DMS79 treated with DMSO at 0.1 percent for 48 hours (cell line): ENCODE measurements at regions not wholly inside any gene's neighbourhood (a gene's known extent, or its start where the extent isn't known, plus 50 kb on each side); places are given as distances from the start of the nearest gene placed in this dataset.
A peak's percentile ranks its signal among the peaks of the same experiment; 100 is the strongest.
"Not testable (repeated sequence)": the region's sequence is repeated elsewhere in the genome, so short reads cannot be mapped to it uniquely, and the experiment has no call there.

ENCODE experiments used
- DNase-seq: peaks from one replicate; lab custom pipeline; 2025; lab: John Stamatoyannopoulos, UW

DNA sequence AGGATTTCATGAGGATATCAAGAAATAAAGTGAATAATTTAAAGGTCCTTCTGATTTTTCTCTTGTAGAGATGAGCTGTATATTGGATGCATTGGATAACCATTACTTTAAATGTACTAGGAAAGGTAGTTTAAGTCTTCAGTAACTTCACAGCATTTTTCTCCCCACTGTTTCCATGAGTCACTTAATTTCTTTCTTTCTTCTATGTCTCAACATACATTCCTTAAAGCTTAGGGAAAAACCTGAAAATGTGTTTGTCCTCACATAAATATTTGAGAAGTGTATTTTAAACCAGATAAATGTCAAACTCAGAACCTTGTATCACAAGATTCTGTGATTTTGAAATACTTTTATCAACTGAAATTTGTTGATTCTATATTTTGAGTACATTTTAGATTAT, 1970.2 kb upstream of the FLRT2 start:
- no peak for DNase-seq

DNA sequence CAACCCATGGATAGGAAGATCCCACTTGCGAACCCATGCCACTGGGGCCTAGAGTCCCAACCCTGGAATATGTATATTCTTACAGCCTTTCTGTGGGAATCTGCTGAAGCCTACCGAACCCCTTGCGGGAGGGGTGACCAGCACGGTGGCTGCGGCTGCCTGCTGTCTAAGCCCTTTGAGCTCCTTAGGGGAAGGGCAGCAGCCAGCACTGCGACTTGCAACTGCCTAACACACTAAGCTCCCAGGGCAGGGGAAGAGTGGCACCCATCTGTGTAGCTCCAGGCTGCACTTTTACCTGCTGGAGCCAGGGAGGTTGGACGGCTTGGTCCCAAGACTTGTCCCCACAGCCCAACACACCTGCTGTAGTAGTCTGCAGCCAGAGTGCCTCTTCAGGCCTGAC, 1968.7 kb upstream of the FLRT2 start:
- DNase-seq: no peak

GRCh38 chr14:83566567-83566966, 1963.4 kb upstream of the FLRT2 start:
- no peak for DNase-seq

DNA sequence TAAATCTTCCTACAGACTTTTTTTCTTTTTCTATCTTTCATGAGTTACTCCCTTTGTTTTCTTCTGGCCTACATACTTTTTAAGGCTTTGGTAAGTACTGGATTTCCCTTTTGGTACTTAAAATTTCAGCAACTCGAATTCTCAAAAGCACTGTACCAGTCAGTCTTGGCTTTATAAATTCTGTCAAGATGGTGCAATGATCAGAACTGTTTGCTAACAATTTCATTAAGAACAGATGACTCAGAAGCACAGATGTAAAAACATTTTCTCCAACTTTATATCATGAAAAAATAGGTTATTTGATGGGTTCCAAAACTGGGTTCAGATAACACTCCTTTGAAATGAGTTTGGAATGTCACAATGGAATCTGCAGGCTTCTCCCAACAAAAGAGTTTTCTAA, 1961.8 kb upstream of the FLRT2 start:
- no peak for DNase-seq

- DNase-seq: no peak
These were observed 1954.6 kb upstream of the FLRT2 start for GRCh38 chr14:83575301-83575700.

DNA sequence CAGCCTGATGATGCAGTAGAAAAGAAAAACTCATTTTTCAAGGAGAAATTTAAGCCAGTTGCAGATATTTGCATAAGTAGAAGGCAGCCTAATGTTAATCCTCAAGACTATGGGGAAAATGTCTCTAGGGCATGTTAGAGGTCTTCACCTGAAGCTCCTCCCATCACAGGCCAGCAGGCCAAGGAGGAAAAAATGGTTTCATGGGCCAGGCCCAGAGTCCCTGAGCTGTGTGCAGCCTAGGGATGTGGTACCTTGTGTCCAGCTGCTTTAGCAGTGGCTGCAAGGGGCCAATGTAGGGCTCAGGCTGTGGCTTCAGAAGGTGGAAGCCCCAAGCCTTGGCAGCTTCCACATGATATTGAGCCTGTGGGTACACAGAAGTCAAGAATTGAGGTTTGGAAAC, 1946.7 kb upstream of the FLRT2 start:
- DNase-seq: no peak

DNA sequence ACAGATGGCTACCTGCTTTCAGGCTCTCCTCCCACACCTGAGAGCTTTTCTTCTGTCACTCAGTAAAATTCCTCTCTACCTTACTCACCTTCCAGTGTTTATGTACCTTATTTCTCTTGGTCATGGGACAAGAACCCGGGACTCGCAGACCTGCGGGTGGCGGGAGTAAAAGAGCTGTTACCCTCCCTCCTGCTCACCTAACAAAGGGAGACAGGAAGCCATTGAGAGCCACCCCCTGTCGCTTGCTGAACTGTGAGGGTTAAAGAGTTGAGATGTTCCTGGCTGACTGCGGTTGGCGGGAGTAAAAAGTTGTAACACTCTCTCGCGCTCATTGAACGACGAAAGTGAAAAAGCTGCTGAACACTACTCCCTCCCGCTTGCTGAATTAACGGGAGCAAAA, 1935.1 kb upstream of the FLRT2 start:
- no peak for DNase-seq

- DNase-seq: no peak
These were observed 1922.3 kb upstream of the FLRT2 start for GRCh38 chr14:83607682-83608081.

DNA sequence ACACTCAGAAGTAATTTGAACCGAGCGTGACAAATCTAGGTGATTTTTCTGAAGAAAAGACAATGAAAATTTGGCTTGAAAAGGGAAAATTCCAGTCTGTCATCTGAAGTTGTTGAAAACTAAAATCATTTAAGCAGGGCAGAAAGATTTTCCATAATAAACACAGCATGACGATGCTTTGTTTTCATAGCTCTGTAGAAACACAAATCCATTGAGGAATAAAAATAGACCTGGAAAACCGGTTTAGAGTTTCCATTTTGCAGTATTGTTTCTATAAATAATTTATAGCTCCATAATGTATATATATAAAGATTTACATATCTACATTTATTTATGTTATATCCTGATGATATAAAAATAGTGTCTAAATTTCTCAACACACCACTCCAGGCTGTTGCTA, 1918.5 kb upstream of the FLRT2 start:
- DNase-seq: no peak

- no peak for DNase-seq
These were observed 1918.0 kb upstream of the FLRT2 start for GRCh38 chr14:83611906-83612390.

GRCh38 chr14:83614956-83615355, 1915.0 kb upstream of the FLRT2 start:
- DNase-seq: no peak

DNA sequence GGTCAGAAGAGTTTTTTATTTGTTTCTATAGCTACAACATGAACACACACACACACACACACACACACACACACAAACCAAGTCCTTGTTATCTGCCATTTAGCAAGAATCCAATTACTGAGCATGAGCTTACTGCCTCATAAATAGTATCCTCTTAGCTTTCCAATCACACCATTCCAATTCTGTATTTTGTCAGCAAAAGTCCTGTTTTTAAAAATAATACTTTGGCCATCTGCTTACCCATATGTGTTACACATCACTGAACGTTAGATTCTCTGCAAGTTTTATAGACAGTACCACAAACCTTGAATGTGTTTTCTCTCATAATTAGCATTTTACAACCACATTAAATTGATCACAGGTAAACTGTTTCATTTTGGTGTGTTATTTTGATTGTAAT, 1905.4 kb upstream of the FLRT2 start:
- no peak for DNase-seq

DNA sequence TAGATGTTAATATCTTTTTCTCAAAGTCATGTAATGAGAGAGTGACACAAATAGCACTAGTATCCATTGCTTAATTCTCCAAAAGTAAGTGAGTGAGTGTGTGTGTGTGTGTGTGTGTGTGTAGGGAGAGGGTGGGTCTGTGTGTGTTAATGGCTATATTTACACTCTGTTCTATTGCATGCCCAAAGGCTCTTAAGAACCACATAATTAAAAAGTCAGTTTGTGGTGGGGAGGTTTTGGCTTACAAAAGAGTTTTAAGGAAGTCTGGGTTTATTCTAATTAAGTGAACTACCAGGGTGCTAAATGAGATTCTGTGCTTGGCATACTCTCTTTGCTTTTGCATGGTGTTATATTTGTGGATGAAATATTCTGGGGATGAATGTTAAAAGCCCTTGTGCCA, 1897.6 kb upstream of the FLRT2 start:
- DNase-seq: peak; percentile 99

GRCh38 chr14:83638748-83639504, 1891.0 kb upstream of the FLRT2 start:
- DNase-seq: no peak

DNA sequence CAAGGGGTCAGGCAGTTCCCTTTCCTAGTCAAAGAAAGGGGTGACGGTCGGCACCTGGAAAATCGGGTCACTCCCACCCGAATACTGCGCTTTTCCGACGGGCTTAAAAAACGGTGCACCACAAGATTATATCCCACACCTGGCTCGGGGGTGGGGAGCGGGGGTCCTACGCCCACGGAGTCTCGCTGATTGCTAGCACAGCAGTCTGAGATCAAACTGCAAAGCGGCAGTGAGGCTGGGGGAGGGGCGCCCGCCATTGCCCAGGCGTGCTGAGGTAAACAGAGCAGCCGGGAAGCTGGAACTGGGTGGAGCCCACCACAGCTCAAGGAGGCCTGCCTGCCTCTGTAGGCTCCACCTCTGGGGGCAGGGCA, 1890.5 kb upstream of the FLRT2 start:
- DNase-seq: not testable (repeated sequence)

GRCh38 chr14:83646228-83646627, 1883.7 kb upstream of the FLRT2 start:
- DNase-seq: no peak

GRCh38 chr14:83660597-83660996, 1869.3 kb upstream of the FLRT2 start:
- no peak for DNase-seq

DNA sequence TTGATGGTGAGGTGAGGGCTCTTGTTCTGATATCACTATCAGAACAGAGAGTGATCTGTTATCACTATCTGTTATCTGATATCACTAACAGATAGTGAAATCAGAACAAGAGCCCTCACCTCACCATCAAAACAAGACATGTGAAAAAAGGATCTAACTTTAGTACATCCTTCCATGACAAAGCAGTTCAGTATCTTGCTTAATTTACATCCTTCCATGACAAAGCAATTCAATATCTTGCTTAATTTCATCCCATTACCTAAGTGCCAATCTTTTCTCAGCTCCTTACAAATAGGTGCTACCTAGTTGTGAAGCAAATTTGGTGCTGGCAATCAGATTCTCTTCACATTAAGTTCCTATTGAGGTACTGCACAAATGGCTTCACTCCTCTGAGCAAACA, 1865.6 kb upstream of the FLRT2 start:
- no peak for DNase-seq

GRCh38 chr14:83689265-83689664, 1840.7 kb upstream of the FLRT2 start:
- no peak for DNase-seq

GRCh38 chr14:83697099-83697498, 1832.8 kb upstream of the FLRT2 start:
- DNase-seq: no peak

- DNase-seq: no peak
These were observed 1827.3 kb upstream of the FLRT2 start for GRCh38 chr14:83702619-83703018.

DNA sequence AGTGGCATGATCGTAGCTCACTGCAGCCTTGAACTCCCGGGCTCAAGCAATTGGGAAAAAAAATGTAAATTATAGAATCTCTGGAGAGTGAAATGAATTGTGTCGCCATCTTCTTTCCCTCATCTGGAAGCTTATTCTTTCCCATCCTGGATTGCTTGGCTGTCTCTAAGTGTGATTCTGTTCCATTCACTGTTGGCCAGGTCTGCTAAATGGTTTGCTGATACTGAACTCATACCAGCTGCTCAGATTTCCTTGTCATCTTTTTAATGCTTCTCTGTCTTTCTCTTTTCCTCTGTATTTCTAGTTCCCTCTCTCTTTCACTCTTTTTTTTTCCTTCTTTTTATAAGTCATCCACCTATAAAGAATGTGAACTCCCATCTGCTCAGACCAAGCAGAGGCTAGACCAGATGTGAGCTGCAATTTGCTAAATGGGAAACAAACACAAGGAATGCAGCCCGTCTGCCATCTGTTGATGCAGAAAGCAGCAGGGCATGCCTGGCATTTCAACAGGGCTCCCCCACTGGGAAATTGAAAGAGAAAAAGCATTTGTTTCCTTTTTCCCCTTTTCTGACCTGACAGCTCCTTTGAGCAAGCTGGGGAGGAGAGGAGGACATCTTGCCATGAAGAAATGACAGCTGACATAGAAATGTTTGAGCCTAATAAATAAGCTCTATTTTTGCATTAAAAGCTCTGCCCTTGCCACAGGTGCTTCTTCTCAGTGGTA, 1823.6 kb upstream of the FLRT2 start:
- DNase-seq: no peak

DNA sequence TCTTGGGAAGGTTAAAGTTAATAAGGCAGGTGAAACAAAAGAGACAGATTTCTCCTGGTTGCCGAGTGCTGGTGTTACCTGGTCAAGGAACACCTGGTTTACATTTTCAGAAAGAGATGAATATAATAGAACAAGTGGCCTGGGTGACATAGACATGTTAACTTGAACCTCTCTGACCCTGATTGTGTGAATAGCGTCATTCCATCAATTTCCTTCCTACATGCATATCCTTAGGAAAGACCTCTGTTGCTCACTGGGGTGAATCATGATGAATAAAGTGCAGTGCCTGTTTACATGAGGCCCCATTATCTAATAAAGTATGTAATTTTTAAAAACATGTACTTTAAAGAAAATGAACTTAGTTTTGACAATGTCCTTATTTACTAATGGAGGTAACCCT, 1822.9 kb upstream of the FLRT2 start:
- DNase-seq: no peak

GRCh38 chr14:83709116-83709515, 1820.8 kb upstream of the FLRT2 start:
- no peak for DNase-seq
